ENCODE measurements at regions not wholly inside any gene's neighbourhood (a gene's known extent, or its start where the extent isn't known, plus 50 kb on each side); places are given as distances from the start of the nearest gene placed in this dataset.

DNA sequence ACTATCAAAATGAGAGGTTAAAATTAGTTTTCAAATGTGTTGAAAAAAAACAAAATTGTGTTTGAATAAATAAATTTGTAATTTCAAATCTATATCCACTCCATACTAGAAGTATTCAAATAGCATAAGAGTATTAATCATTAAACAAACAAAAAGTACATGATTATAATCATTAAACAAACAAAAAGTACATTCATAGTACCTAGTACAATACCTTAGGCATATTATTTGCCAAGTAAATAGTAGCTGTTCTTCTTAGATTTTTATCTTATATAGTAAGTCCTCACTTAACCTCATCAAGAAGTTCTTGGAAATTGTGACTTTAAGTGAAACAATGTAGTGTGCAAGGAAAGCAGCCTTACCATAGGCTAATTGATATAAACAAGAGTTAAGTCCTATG is 349.3 kb upstream of the VWC2 start:
- intact Hi-C loops (cut with DNase I): no loop called here
- TF ChIP-seq EP300 (IDR thresholded peaks at IDR 0.05) (no peak), POLR2A (IDR thresholded peaks at IDR 0.05) (no peak)
- TF ChIP-seq, protein P1, sequence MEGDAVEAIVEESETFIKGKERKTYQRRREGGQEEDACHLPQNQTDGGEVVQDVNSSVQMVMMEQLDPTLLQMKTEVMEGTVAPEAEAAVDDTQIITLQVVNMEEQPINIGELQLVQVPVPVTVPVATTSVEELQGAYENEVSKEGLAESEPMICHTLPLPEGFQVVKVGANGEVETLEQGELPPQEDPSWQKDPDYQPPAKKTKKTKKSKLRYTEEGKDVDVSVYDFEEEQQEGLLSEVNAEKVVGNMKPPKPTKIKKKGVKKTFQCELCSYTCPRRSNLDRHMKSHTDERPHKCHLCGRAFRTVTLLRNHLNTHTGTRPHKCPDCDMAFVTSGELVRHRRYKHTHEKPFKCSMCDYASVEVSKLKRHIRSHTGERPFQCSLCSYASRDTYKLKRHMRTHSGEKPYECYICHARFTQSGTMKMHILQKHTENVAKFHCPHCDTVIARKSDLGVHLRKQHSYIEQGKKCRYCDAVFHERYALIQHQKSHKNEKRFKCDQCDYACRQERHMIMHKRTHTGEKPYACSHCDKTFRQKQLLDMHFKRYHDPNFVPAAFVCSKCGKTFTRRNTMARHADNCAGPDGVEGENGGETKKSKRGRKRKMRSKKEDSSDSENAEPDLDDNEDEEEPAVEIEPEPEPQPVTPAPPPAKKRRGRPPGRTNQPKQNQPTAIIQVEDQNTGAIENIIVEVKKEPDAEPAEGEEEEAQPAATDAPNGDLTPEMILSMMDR (IDR thresholded peaks at IDR 0.05): no peak
- no peak for DNase-seq
- Histone ChIP-seq H3K27ac (no peak overlapping the region), H3K4me1 (ENCODE audit: insufficient read depth) (no peaks in the 10 kb centered on the region), H3K27me3 (no peaks in the 10 kb centered on the region), H3K9me3 (no peaks in the 10 kb centered on the region), H3K36me3 (no peaks in the 10 kb centered on the region), H3K4me3 (no peak overlapping the region)

DNA sequence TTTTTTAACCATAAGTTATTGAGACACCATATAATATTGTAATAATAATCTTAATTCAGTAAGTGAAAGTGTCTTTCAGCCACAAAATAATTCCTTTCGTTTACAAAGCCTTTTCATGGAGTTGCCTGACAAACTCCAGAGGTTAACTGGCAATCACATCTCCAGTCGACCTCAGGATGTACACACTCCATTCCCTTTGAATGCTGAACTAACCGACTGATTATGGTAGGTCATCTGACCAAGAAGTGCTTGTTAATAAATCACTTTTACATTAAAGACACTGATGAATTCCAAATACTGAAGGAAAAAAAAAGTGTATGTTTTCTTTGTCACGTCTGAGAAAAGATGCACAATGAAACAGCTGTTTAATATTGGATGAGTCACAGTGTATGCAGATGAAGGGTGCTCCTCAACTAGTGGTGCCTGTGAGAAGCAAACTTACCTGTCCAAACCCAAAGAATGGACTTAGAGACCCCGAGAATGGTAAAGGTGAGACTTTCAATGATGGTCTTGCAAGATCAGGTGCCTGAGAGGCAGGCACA is 348.1 kb upstream of the VWC2 start:
- Histone ChIP-seq H3K4me3 (no peak overlapping the region), H3K9me3 (no peaks in the 10 kb centered on the region), H3K36me3 (no peaks in the 10 kb centered on the region), H3K27me3 (no peaks in the 10 kb centered on the region), H3K4me1 (ENCODE audit: insufficient read depth) (no peaks in the 10 kb centered on the region), H3K27ac (no peak overlapping the region)
- TF ChIP-seq POLR2A (IDR thresholded peaks at IDR 0.05): no peak
- TF ChIP-seq, protein P1 (IDR thresholded peaks at IDR 0.05): no peak
- TF ChIP-seq EP300 (IDR thresholded peaks at IDR 0.05): no peak
- no peak for DNase-seq
- WGBS, 3 donors: 32 to 39% (median 35%) methylated on average over 5 of the region's 5 CpGs
- intact Hi-C loops (cut with DNase I): no loop called here

DNA sequence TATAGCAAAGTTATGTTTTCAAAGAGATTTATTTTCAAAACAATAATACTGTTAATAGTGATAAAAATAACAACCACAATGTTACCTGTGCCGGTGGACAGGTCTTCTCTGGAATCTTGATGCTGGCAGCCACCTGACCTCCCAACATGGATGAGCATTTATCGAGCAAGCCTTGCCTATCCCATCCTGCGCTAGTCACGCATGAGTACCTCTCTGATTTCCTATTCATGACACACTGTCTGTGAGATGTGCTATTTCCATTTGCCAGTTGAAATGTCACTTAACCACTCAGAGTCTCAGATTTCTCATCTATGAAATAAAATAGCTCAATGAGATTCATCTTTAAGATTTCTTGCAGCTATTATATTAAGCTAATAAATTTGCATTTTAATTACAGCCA is 341.2 kb upstream of the VWC2 start:
- intact Hi-C loops (cut with DNase I): no loop called here
- Histone ChIP-seq H3K27ac (no peak overlapping the region), H3K27me3 (no peaks in the 10 kb centered on the region), H3K4me1 (ENCODE audit: insufficient read depth) (no peaks in the 10 kb centered on the region), H3K4me3 (no peak overlapping the region), H3K36me3 (no peaks in the 10 kb centered on the region), H3K9me3 (no peaks in the 10 kb centered on the region)
- WGBS, 3 donors: 91 to 96% (median 94%) methylated on average over 4 of the region's 4 CpGs
- TF ChIP-seq, protein P1 (IDR thresholded peaks at IDR 0.05): no peak
- no peak for TF ChIP-seq EP300 (IDR thresholded peaks at IDR 0.05)
- no peak for TF ChIP-seq POLR2A (IDR thresholded peaks at IDR 0.05)
- DNase-seq: no peak

DNA sequence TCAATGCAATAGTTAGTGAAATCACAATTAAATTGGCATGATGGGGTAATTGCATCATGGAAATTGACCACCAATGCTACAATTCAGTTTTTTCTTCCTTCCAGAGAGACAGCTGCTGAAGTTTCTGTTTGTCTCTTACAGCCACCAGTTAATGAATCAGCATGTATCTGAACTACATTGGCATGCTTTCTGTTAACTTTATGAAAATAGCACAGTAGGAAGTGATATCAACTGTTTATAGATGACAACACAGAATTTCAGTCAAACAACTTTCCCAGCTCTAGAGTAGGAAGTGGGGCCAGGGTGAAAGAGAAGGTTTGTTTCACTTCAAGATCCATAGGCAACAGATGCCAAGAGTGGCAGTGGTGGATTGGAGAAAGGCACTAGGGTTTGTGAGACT is 339.6 kb upstream of the VWC2 start:
- intact Hi-C loops (cut with DNase I): no loop called here
- no peaks in the 10 kb centered on the region for H3K9me3 ChIP-seq
- no peak overlapping the region for H3K27ac ChIP-seq
- no peaks in the 10 kb centered on the region for H3K27me3 ChIP-seq
- no peak overlapping the region for H3K4me3 ChIP-seq
- no peaks in the 10 kb centered on the region for H3K4me1 ChIP-seq (ENCODE audit: insufficient read depth)
- TF ChIP-seq POLR2A (IDR thresholded peaks at IDR 0.05) (no peak), EP300 (IDR thresholded peaks at IDR 0.05) (no peak)
- TF ChIP-seq, protein P1 (IDR thresholded peaks at IDR 0.05): no peak
- H3K36me3 ChIP-seq: no peaks in the 10 kb centered on the region
- DNase-seq: no peak

DNA sequence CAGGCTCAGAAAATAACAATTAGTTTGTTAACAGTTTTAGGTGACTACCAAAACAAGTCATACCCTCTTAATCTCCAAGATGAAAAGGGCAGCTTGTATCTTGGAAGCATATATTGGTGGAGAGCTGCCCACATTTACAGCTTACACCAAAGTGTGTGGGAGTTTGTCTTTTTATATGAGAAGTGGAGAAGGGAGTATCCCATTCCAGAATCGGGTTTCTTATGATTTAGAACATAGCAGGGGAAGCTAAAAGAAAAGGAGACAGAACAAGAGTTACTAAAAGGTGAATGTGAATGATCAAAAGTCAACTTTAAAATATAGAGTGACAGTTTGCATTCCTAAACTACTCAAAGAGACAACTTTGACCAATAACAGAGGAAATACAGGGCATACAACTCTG is 338.6 kb upstream of the VWC2 start:
- TF ChIP-seq EP300 (IDR thresholded peaks at IDR 0.05): no peak
- TF ChIP-seq, protein P1 (IDR thresholded peaks at IDR 0.05): no peak
- no peak for TF ChIP-seq POLR2A (IDR thresholded peaks at IDR 0.05)
- no peaks in the 10 kb centered on the region for H3K9me3 ChIP-seq
- intact Hi-C loops (cut with DNase I): no loop called here
- no peaks in the 10 kb centered on the region for H3K4me1 ChIP-seq (ENCODE audit: insufficient read depth)
- H3K27ac ChIP-seq: no peak overlapping the region
- no peak overlapping the region for H3K4me3 ChIP-seq
- no peak for DNase-seq
- H3K36me3 ChIP-seq: no peaks in the 10 kb centered on the region
- no peaks in the 10 kb centered on the region for H3K27me3 ChIP-seq
- 0 to 12% (median 3%) methylated on average over 1 of the region's 1 CpG for WGBS, 3 donors
